Transverse colon (tissue), 4 donors: ENCODE measurements at regions not wholly inside any gene's neighbourhood (a gene's known extent, or its start where the extent isn't known, plus 50 kb on each side); places are given as distances from the start of the nearest gene placed in this dataset.

Experiments used
- DNase-seq: peaks from one replicate; pipeline ENCODE4 v3.0.0-alpha.2; 2019
- H3K27ac ChIP-seq, 4 donors: fragments of 200-600 bp; sonication (generic); 2 replicates each; pipeline ENCODE4 v1.5.1; 2016 to 2018; ENCODE audit warnings: inconsistent platforms in 4 of 4
- H3K27me3 ChIP-seq: fragments of 200-600 bp; sonication (generic); 2 replicates; pipeline ENCODE4 v1.5.1; 2017; ENCODE audit warnings: inconsistent platforms
- H3K36me3 ChIP-seq, 4 donors: fragments of 200-600 bp; sonication (generic); 2 replicates each; pipeline ENCODE4 v1.5.1; 2017 to 2019; ENCODE audit warnings: inconsistent platforms in 4 of 4
- H3K4me1 ChIP-seq, 4 donors: fragments of 200-600 bp; sonication (generic); 2 replicates each; pipeline ENCODE4 v1.5.1; 2017 to 2020; ENCODE audit warnings: inconsistent platforms in 4 of 4
- H3K4me3 ChIP-seq, 4 donors: fragments of 200-600 bp; sonication (generic); 1 replicate in 1 of 4; 2 replicates in 3 of 4; pipeline versions ENCODE4 v1.5.1 to v1.6.1; 2017 to 2019; ENCODE audit warnings: inconsistent platforms in 4 of 4
- H3K9me3 ChIP-seq, 2 donors: fragments of 200-600 bp; sonication (generic); 2 replicates each; pipeline ENCODE4 v1.5.1; 2017 to 2019; ENCODE audit warnings: inconsistent platforms in 2 of 2
- EP300 ChIP-seq: sonication (generic); formaldehyde crosslinking; IDR thresholded peaks from one replicate; pipeline ENCODE4 v1.6.1; 2017; ENCODE audit warnings: antibody characterized with exemption, low read depth
- POLR2A ChIP-seq: fragments of 450-650 bp; IDR thresholded peaks from one replicate; pipeline ENCODE4 v1.6.1; 2016; ENCODE audit warnings: antibody characterized with exemption, mild to moderate bottlenecking, moderate library complexity
- POLR2AphosphoS5 ChIP-seq, 3 donors: sonication (generic); formaldehyde crosslinking; IDR thresholded peaks; one replicate each; pipeline ENCODE4 v1.6.1; 2016; ENCODE audit warnings: antibody characterized with exemption in 3 of 3
- WGBS, 2 donors: methylation state at CpG; one replicate each; pipeline ENCODE4 v1.1.5; 2018; ENCODE audit warnings: low coverage in 1 of 2; 5-methylcytosine and 5-hydroxymethylcytosine counted together
- in situ Hi-C, 4 donors: fragments of 200-750 bp; cut with MboI; loops; one replicate each; pipeline versions ENCODE4 v1.15.0 to v1.15.1; 2017; ENCODE audit warnings: low sequenced_read_pairs in 3 of 4, low pct_ligation_motif_present in 1 of 4, low pct_unique_long_range_greater_than_20kb in 1 of 4
- intact Hi-C: fragments of 100-400 bp; cut with DNase I; formaldehyde crosslinking; loops from one replicate; pipeline ENCODE4 v1.15.1; 2023; ENCODE audit warnings: low total_unique reads
- TF ChIP-seq, protein P1 (sequence below), 5 experiments: fragments of 200-600 bp in 3 of 5; fragments of 450-650 bp in 2 of 5; sonication (generic) in 3 of 5; IDR thresholded peaks; 1 replicate in 2 of 5; 2 replicates in 3 of 5; pipeline ENCODE4 v1.5.1; 2016 to 2017; ENCODE audit warnings: antibody characterized with exemption in 5 of 5, inconsistent platforms in 3 of 5, mild to moderate bottlenecking in 2 of 5, moderate library complexity in 1 of 5

DNA sequence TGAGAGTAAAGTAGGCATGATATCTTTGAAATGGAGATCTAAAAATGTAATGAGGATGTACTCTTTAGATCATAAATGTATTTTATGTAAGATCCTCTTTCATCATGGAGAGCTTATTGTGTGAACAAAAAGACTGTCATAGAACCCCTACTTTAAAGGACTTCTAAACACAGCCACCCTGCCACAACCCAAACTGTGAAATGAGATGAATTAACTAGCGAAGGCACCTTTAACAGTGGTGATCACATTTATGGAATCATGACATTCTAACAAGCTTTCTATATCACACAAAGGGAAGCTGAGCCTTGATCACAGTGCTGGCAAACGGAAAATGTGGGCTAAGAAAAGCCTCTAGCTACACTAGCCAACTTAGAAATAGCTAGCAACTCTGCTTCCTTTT lies 1585.2 kb downstream of the EFNA5 start:
- no peak for DNase-seq
- intact Hi-C loops, result no loop called here
- no peaks in the 10 kb centered on the region for H3K9me3 ChIP-seq

DNA sequence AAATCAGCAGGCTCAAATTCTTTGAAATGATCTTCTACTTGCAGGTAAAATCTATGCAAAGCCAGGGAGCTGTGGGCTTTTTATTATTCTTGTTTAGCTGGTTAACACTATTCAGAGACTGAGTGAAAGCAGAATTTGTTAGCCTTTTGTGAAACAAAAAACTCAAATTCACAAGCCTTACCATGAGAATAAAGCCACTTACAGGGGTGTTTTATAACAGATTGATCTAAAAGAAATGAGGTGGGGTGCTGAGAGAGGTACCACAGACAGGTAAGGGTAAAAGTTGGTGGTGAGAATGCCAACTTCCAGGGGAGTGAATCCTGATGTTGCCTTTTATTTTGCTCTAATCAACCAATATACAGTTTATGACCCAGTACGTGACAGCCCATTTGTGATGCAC lies 1585.6 kb downstream of the EFNA5 start:
- intact Hi-C loops, result no loop called here
- Histone ChIP-seq H3K27ac (no peak overlapping the region), H3K4me3 (no peak overlapping the region), H3K27me3 (no peaks in the 10 kb centered on the region), H3K9me3 (no peaks in the 10 kb centered on the region), H3K4me1 (no peaks in the 10 kb centered on the region), H3K36me3 (no peaks in the 10 kb centered on the region)
- TF ChIP-seq EP300, result no peak
- TF ChIP-seq, protein P1, sequence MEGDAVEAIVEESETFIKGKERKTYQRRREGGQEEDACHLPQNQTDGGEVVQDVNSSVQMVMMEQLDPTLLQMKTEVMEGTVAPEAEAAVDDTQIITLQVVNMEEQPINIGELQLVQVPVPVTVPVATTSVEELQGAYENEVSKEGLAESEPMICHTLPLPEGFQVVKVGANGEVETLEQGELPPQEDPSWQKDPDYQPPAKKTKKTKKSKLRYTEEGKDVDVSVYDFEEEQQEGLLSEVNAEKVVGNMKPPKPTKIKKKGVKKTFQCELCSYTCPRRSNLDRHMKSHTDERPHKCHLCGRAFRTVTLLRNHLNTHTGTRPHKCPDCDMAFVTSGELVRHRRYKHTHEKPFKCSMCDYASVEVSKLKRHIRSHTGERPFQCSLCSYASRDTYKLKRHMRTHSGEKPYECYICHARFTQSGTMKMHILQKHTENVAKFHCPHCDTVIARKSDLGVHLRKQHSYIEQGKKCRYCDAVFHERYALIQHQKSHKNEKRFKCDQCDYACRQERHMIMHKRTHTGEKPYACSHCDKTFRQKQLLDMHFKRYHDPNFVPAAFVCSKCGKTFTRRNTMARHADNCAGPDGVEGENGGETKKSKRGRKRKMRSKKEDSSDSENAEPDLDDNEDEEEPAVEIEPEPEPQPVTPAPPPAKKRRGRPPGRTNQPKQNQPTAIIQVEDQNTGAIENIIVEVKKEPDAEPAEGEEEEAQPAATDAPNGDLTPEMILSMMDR (IDR thresholded peaks at IDR 0.05), result no peak
- TF ChIP-seq POLR2A, result no peak
- TF ChIP-seq POLR2AphosphoS5 (IDR thresholded peaks at IDR 0.05), result no peak
- in situ Hi-C loops, result no loop called here
- no peak for DNase-seq
- 0 to 21% methylated on average over 1 of the region's 1 CpG for WGBS, 2 donors

More for the DNA sequence above, 1585.2 kb downstream of the EFNA5 start:
- Histone ChIP-seq H3K4me1 (no peaks in the 10 kb centered on the region), H3K27me3 (no peaks in the 10 kb centered on the region), H3K27ac (no peak overlapping the region), H3K36me3 (no peaks in the 10 kb centered on the region), H3K4me3 (no peak overlapping the region)
- TF ChIP-seq, protein P1 (IDR thresholded peaks at IDR 0.05), result no peak
- TF ChIP-seq POLR2AphosphoS5 (IDR thresholded peaks at IDR 0.05), result no peak
- TF ChIP-seq EP300, result no peak
- no peak for TF ChIP-seq POLR2A
- in situ Hi-C loops, result no loop called here
- 64 to 73% methylated on average over 1 to 2 of the region's 2 CpGs for WGBS, 2 donors

DNA sequence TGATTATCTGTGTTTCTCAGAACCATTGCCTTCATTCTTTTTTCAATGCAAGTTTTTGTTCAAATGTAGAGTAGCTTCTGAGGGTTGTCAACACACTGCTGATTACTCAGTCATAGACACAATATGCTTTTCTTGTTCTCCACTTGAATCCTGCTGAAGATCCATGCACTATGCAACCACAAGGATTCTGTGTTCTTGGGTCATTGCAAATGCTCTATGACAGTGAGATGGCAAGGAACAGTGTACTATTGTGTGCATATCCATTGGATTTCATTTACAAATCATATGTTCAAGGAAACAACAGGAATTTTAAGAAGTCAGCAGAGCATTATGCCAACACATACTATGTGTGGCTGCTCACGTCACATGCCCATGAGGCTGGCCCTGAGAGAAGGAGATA lies 1590.2 kb downstream of the EFNA5 start:
- WGBS, 2 donors, result 63 to 89% methylated on average over 1 of the region's 1 CpG
- intact Hi-C loops (no loop called here), in situ Hi-C loops (no loop called here)
- TF ChIP-seq POLR2AphosphoS5 (IDR thresholded peaks at IDR 0.05), result no peak
- TF ChIP-seq, protein P1 (IDR thresholded peaks at IDR 0.05), result no peak
- no peak for TF ChIP-seq EP300
- no peak for TF ChIP-seq POLR2A
- H3K4me1 ChIP-seq, result no peaks in the 10 kb centered on the region
- DNase-seq, result no peak
- no peaks in the 10 kb centered on the region for H3K9me3 ChIP-seq
- H3K27me3 ChIP-seq, result no peaks in the 10 kb centered on the region
- H3K4me3 ChIP-seq, result no peak overlapping the region
- H3K27ac ChIP-seq, result no peak overlapping the region
- no peaks in the 10 kb centered on the region for H3K36me3 ChIP-seq

DNA sequence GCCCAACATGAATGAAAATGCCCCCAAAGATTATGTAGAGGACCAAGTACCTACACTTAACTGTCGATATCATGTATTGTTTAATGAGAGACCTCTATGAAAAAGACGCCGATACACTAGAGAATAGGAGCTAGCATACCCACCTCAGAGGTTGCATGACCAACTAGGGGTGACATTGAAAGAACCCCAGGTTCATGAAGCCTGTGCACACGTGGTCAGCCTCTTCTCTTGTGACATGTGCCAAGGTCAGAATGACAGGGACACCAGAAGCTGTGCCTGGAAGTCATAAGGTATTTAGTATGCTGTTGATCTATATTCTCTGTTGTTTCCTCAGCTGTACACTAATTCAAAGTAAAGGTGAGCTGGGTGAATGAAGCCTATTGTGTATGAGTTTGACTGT lies 1594.1 kb downstream of the EFNA5 start:
- H3K27ac ChIP-seq, result no peak overlapping the region
- intact Hi-C loops, result no loop called here
- no peak overlapping the region for H3K4me3 ChIP-seq
- H3K27me3 ChIP-seq, result no peaks in the 10 kb centered on the region
- H3K36me3 ChIP-seq, result no peaks in the 10 kb centered on the region
- no peaks in the 10 kb centered on the region for H3K9me3 ChIP-seq
- no peak for DNase-seq
- no peaks in the 10 kb centered on the region for H3K4me1 ChIP-seq
- WGBS, 2 donors, result 80 to 89% methylated on average over 4 of the region's 4 CpGs
- TF ChIP-seq POLR2AphosphoS5 (IDR thresholded peaks at IDR 0.05), result no peak
- TF ChIP-seq POLR2A, result no peak
- TF ChIP-seq, protein P1 (IDR thresholded peaks at IDR 0.05), result no peak
- no peak for TF ChIP-seq EP300
- in situ Hi-C loops, result no loop called here
